ENCODE measurements at regions not wholly inside any gene's neighbourhood (a gene's known extent, or its start where the extent isn't known, plus 50 kb on each side); places are given as distances from the start of the nearest gene placed in this dataset.

DNA sequence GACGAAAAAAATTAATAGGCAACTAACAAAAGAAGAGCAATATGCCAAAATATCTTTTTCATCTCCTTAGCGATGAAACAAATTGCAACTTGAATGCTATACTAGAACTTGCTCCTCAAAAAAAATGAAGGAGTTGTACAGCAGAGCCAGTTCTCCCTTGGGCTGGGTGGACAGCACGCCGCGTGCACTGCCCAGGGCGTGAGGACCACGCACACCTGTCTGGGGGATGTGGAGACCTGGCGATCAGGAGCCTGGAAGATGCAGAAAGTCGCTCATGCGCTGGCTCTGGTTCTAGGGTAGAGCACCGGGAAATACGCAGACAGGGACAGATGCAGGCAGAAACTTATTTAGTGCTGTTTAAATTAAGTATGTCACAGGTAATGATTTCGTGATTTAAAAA is 342.0 kb upstream of the IRX4 start:
- no peak for DNase-seq

DNA sequence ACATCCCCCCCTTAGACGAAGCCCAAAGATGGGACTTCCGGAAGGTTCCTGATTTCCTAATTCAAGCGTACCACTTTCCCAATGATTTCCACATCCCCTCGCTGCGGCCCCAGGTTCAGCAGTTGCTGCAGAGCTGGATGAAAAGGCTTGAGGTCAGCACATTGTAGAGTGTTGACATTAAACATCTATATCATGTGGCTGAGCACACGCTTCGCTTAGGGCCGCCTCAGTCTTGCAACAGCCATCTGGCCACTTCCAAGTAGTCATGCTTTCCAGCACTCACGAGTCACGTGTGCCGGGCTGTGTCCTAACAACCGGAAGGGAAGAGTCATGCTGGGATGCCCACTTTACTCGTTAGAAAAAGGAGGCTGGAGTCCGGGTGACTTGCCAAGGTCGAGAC is 340.6 kb upstream of the IRX4 start:
- no peak for DNase-seq

DNA sequence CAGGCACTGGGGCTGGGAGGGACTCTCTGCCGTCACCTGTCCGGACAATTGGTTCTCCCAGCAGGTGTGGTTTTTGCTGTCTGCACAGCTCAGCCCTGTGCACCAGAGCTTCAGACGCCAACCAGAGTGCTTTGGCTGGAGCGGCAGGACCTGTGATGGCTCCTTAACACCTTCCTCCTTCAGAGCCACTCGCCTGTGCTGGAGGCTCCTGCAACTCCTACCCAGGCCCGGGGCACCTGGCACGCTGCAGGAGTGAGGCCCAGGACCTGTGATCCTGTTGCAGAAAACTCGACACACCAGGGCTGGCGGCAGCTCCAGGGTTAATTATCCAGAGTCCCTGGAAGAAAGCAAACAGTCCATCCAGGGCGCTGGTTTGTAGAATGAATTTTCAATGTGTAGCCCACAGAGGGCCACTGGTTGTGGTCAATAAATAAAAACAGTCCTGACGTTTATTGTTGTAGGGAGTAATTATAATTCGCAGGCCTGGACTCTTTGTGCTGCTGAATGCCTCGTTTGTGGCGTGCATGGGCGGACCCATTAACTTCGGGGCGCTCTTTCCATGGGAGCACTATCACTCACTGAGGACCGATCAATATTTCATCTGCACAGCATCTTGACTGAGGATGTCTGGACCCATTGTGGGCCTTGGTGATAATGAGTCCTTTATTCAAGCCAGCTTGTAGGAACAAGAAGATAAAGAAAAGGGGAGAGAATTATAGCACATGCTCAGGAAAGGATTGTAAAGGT is 339.7 kb upstream of the IRX4 start:
- DNase-seq: no peak

DNA sequence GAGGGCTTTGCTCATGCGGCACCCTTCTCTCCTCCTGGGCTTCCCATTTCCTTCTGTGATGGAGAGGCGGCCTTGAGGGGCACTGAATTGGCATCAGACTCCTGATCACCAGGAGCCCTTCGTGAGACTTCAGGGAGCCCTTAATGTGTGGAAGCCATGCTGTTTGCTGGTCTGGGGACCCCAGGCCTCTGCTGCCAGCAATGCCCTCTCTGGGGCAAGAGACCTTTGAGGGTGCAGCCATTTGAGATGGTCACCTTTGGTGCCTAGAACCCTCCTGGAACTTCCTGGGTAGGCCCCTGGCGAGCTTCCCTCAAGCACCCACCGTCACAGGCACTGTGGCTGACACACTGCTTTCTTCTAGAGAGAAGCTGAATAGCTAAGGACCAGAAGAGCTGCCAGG is 338.7 kb upstream of the IRX4 start:
- no peak for DNase-seq

- DNase-seq: no peak
Measured at GRCh38 chr5:2220741-2221140, 338.0 kb upstream of the IRX4 start.

DNA sequence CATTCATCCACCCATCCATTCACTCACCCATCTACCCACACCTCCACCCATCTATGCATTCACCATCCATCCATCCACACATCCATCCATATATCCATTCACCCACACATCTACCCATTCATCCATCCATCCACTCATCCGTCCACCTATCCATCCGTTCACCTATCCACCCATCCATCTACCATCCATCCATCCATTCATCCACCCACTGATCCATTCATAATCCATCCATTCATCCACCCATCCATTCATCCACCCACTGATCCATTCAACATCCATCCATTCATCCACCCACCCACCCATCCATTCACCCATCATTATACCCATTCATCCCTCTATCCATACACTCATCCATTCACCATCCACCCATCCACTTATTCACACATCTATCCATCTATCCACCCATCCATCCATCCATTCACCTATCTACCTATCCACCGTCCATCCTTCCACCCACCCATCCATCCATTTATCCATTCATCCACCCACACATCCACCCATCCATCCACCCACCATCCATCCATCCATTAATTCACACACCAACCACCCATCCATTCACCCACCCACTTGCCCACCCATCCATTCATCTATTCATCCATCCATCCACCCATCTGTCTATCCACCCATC is 336.5 kb upstream of the IRX4 start:
- no peak for DNase-seq

GRCh38 chr5:2217219-2217618 is 334.5 kb upstream of the IRX4 start:
- no peak for DNase-seq

DNA sequence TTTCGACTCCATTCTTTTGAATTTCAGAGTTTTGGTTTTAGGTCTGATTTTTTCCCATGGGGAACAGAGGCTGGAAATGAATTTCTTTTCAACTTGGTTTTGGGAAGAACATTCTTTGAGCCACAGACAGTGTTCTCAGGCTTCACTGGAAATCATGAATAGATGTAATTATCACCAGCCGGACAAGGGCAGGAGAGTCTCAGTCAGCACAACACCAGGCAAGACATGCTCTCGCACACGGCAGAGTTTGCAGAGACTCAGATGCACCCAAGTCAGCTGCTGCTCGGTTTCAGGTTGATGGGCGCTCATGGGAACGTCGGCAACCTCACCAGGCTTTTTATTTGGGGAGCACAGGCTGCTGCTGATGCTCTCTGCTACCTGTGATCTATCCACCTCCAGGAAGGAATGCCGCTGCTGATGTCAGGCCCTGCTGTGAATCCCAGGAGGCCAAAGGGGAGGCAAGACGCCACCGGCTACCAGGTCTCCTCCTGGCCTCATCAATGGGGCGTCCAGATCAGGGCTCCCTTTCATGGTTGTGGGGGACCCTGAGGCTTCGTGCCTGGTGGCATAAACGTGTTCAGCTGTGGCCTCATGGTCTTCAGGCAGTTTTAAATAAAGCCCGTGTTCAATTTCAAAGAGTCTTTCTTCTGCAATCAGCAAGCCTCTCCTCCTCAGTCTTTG is 332.3 kb upstream of the IRX4 start:
- no peak for DNase-seq

- no peak for DNase-seq
Measured at GRCh38 chr5:2213121-2213730, 330.5 kb upstream of the IRX4 start.

DNA sequence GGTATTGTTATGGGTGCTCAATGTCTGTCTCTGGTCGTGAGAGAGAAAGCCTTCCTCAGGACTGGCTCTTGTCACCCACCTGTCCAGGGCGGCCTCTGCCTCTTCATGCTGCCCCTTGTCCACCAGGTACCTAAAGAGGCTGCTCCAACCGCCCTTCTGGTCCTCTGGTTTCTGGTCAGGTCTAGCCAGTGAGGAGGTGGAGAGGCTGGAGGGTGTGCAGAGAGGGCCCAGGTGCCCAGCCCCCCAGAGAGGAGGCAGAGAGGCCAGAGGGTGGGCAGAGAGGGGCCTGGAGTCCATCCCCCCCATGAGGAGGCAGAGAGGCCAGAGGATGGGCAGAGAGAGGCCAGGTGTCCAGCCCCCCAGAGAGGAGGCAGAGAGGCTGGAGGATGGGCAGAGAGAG is 329.8 kb upstream of the IRX4 start:
- DNase-seq: no peak

DNA sequence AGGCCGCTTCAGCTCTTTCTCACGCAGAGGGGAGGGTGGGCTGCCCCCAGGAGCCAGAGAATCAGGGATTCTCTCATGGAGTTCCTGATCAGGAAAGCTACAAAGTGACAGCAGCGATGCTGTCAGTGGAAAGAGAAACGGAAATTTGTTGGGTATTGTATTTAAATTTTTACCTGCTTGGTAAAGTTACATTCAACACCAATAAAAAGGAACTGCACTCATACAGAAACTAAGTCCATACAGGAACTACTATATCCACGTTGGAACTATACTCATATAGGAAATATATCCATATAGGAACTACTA is 325.5 kb upstream of the IRX4 start:
- DNase-seq: no peak

GRCh38 chr5:2207416-2208238 is 324.9 kb upstream of the IRX4 start:
- DNase-seq: no peak

DNA sequence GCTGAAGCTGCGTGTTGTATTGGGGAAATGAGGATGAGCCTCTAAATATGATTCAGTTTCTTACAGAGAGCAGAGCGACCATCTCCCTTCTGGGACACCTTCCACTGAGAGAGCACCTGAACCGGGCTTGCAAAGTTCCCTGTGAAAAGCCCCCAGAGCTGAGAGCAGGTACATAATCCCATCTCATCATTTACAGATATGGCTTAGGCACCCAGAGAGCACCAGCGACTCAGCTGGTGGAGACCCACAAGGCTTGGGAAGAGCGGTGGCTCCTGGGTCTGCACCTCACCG is 324.3 kb upstream of the IRX4 start:
- DNase-seq: no peak

- DNase-seq: no peak
Measured at GRCh38 chr5:2206293-2207108, 323.8 kb upstream of the IRX4 start.

GRCh38 chr5:2205596-2206226 is 323.0 kb upstream of the IRX4 start:
- no peak for DNase-seq

GRCh38 chr5:2205185-2205585 is 322.5 kb upstream of the IRX4 start:
- DNase-seq: no peak

GRCh38 chr5:2204366-2205184 is 321.9 kb upstream of the IRX4 start:
- no peak for DNase-seq

- DNase-seq: no peak
Measured at GRCh38 chr5:2203774-2204173, 321.0 kb upstream of the IRX4 start.

- DNase-seq: no peak
Measured at GRCh38 chr5:2201832-2202231, 319.1 kb upstream of the IRX4 start.

DNA sequence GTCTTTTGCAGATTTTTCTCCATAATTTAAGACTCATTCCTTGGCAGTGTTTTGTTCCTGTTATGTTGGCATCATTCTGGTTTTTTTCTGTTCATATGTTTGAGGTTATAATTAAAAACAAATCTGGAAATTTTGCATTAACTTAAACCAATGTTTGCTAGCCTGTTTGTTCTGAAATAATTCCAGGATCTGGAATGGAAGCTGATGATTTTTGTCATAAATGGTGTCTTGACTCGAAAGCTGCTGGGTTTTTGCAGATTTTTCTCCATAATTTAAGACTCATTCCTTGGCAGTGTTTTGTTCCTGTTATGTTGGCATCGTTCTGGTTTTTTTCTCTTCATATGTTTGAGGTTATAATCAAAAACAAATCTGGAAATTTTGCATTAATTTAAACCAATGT is 318.7 kb upstream of the IRX4 start:
- DNase-seq: no peak

DNA sequence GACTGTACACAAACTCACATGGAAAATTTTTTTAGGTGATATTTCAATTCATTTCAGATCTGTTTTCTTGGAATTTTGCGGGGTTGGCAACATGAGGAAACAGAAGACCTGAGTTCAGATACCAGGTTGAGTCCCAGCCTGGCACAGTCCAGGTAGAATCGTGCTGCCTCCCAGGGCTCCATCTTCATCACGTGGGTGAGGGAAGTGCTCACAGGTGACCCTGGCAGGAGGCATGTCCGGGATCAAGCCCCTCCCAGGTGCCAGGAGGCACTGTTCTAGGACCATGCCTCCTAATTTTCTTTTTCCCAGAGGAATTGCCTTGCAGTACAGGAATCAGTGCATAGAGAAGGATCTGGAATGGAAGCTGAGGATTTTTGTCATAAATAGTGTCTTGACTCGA is 318.3 kb upstream of the IRX4 start:
- no peak for DNase-seq
